ENCODE measurements at regions not wholly inside any gene's neighbourhood (a gene's known extent, or its start where the extent isn't known, plus 50 kb on each side); places are given as distances from the start of the nearest gene placed in this dataset.

DNA sequence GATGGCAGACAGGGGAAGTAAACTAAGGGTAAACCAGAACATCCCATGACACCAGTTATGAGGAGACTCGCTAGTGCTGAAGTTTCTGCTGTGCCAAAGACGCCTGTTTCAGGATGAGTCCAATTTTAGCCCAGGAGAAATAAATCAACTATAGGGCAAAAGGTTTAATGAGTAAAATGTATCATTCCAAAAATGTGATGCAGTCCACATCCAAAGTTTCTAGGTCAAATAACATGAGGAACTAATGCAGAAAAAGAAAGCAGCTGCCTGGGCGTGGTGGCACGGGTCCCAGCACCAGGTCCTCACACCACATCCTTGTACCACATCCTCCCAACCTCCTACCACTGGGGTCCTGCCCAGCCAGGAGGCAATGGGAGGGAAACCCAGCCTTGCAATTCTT lies 126.9 kb upstream of the CTAGE1 start:
- no peak for DNase-seq (ENCODE audit: low read depth)

DNA sequence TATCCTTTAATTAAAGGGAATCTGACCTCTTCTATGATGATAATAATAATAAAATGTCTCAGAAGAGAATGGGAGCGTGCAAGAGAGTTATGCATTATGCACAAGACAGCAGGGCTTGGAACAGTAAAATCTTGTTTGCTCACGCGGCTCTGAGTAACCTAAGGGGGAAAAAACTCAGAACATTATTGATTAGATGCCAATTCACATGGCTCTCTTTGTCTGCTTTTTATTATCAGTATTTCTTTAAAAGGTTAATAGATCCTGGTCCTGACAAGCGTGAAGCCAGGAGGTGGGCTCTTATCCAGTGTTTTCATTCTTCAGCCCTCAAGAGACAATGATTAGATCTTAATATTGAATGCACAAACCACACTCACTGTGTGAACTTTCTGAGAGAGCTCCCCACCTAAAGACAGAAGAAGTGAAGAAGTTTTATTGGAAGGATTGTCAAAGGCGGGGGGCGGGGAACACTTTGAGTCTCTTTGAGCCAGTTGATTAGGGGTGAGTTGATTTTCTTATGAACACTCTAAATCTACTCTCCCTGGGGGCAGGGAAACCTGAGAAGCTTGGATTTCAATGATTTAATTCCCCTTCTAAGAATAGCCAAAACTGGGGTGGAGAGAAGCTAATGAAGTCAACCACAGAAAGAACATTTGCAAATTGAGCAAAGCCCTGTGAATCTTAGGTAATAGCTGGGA lies 127.5 kb upstream of the CTAGE1 start:
- no peak for DNase-seq (ENCODE audit: low read depth)

- DNase-seq (ENCODE audit: low read depth) = no peak
Measured at GRCh38 chr18:22546905-22547570, 129.3 kb upstream of the CTAGE1 start.

- DNase-seq (ENCODE audit: low read depth) = no peak
Measured at GRCh38 chr18:22547807-22548561, 130.3 kb upstream of the CTAGE1 start.

GRCh38 chr18:22549260-22549937 lies 131.7 kb upstream of the CTAGE1 start:
- no peak for DNase-seq (ENCODE audit: low read depth)

GRCh38 chr18:22550366-22550765 lies 132.7 kb upstream of the CTAGE1 start:
- peak; percentile 52 for DNase-seq (ENCODE audit: low read depth)

- DNase-seq (ENCODE audit: low read depth) = no peak
Measured at GRCh38 chr18:22550861-22551260, 133.1 kb upstream of the CTAGE1 start.

DNA sequence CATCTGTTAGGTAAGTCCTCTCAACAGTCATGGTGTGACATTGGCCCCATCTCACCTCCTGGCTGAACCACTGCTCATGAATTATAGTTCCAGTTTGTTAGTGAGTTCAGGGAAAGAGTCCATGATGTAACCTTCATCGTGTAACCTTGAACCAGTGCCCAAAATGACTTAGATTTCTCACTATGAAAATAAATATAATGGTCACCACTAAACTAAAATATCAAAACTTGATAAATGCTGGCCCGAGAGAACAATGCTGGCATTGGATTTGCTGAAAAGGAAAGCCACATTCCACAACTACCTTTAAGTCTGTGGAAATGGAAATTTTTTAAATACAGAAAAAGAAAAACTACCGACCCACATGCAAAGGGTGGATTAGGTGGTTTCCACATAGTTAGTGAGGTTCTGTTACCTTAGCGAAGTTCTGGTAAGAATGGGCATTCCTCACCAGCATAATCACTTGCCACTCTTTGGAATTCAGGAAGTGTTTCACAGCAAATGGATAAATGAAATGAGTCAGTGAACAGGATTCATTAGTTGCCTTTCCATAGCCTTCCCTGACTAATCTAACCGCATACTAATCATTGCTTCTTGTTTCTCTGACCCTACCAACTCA lies 133.9 kb upstream of the CTAGE1 start:
- peak; percentile 89 for DNase-seq (ENCODE audit: low read depth)

GRCh38 chr18:22552254-22552653 lies 134.5 kb upstream of the CTAGE1 start:
- peak; percentile 28 for DNase-seq (ENCODE audit: low read depth)

- no peak for DNase-seq (ENCODE audit: low read depth)
Measured at GRCh38 chr18:22552899-22553460, 135.3 kb upstream of the CTAGE1 start.

DNA sequence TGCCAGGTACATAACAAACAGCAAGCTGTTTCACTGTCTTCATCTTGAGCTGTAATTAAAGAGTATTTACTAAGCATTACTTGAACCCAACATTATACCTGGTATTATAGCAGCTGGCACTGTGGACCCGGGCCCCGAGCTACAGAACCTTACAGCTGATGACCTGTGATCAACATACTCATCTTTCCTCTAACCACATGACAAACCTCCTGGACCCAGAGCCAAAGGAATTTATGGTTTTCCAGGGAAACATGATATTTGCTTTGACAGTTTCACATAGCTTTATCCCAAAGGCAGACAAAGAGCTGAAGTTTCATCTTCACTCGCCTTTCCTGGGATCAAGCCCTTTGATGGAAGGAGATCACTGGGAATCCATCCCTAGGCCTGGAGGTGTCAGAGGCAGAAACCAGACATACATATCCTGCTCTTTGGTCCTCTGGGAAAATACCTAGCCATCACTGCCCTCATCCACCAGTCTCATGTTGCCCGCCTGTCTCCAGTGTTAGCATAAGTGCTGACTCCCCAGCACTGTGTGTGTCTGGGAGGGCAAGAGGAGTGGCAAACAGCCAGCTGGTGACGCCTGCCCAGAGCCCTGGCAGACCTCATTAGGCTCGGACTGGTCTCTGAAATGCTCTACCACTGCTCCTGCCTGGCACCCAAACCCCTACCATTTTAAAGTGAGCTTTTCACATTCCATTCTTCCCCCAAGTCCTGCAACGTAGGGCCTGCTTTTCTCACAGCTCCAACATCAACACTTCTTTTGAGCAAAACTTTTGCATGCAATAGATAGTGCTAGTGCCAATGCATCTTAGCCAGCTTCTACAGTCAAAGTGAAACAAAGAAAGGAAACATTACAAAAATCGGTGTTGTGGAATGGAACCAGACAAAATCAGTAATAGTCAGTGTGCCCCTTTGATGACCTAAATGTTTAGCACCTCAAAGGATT lies 138.8 kb upstream of the CTAGE1 start:
- no peak for DNase-seq (ENCODE audit: low read depth)

GRCh38 chr18:22557168-22557941 lies 139.6 kb upstream of the CTAGE1 start:
- no peak for DNase-seq (ENCODE audit: low read depth)

DNA sequence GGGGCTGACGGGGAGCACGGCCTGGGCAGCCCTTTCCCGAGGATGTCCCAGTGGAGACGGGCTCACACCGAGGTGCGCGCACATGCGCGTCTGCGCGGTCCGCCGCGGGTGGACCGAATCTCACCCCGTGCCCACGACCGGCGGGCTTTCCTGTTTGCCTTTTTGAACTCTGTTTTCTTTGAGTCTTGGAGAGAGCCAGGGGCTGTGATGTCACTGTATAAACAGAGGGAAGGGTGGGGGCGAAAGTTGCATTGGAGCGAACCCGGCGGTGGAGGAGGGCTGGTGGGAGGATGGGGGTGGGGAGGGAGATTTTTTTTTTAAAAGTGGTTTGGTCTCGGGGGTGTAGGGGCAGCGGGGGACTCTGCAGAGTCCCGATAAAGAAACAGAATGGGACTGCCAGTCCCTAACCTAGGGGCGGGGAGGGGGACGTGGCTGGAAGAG lies 141.2 kb upstream of the CTAGE1 start:
- DNase-seq (ENCODE audit: low read depth) = peak; percentile 77

- DNase-seq (ENCODE audit: low read depth) = peak; percentile 71
Measured at GRCh38 chr18:22559414-22560274, 141.9 kb upstream of the CTAGE1 start.

- no peak for DNase-seq (ENCODE audit: low read depth)
Measured at GRCh38 chr18:22560275-22560610, 142.5 kb upstream of the CTAGE1 start.

- no peak for DNase-seq (ENCODE audit: low read depth)
Measured at GRCh38 chr18:22560797-22561196, 143.1 kb upstream of the CTAGE1 start.

- DNase-seq (ENCODE audit: low read depth) = peak; percentile 96
Measured at GRCh38 chr18:22563164-22563583, 145.5 kb upstream of the CTAGE1 start.

- DNase-seq (ENCODE audit: low read depth) = peak; percentile 95
Measured at GRCh38 chr18:22564036-22564435, 146.3 kb upstream of the CTAGE1 start.

Measured in iris pigment epithelial cell (primary cell).